Thyroid gland (tissue), 4 donors: ENCODE measurements at regions not wholly inside any gene's neighbourhood (a gene's known extent, or its start where the extent isn't known, plus 50 kb on each side); places are given as distances from the start of the nearest gene placed in this dataset.

Experiments
- CTCF ChIP-seq, 6 experiments: fragments of 200-600 bp in 3 of 6; fragments of 450-650 bp in 3 of 6; sonication (generic) in 3 of 6; IDR thresholded peaks; one replicate each; pipeline ENCODE4 v1.5.1; 2016 to 2019; ENCODE audit warnings: antibody characterized with exemption in 6 of 6, mild to moderate bottlenecking in 2 of 6, inconsistent platforms in 1 of 6, moderate library complexity in 1 of 6
- POLR2A ChIP-seq, 2 donors: fragments of 450-650 bp; IDR thresholded peaks; one replicate each; pipeline ENCODE4 v1.6.1; 2017; ENCODE audit warnings: antibody characterized with exemption in 2 of 2, mild to moderate bottlenecking in 2 of 2, moderate library complexity in 1 of 2

DNA sequence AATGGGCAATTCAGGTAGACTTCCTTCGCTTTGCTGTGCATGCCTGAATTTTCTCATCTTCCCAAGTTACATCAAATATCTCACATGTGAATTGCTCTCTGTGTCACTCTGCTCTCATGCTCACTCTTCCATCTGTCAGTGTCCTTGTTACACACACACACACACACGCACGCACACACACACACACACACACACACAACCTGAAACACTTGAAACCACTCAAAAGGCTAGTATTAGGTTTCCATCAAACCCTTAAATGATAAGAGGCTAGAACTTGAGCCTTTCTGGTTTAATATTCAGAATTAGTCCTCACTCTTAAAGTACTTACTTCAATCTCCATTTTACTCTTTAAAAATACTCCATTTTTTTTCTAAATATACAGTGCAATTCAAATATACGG, 282.4 kb downstream of the C11orf87 start:
- TF ChIP-seq POLR2A (IDR thresholded peaks at IDR 0.05) (no peak), CTCF (IDR thresholded peaks at IDR 0.05) (no peak)
